Hepatocyte (in vitro differentiated cells): ENCODE measurements at regions not wholly inside any gene's neighbourhood (a gene's known extent, or its start where the extent isn't known, plus 50 kb on each side); places are given as distances from the start of the nearest gene placed in this dataset.

Experiments used
- DNase-seq: peaks from one replicate; pipeline ENCODE4 v3.0.0-alpha.2; 2016; ENCODE audit warnings: low spot score
- H2AFZ ChIP-seq: fragments of 200-600 bp; sonication (generic); 2 replicates; pipeline ENCODE4 v1.6.0; 2016; ENCODE audit warnings: antibody characterized with exemption, mild to moderate bottlenecking
- H3K27ac ChIP-seq: fragments of 200-600 bp; sonication (generic); 2 replicates; pipeline ENCODE4 v1.5.1; 2016; ENCODE audit warnings: mild to moderate bottlenecking
- H3K27me3 ChIP-seq: fragments of 200-600 bp; sonication (generic); 2 replicates; pipeline ENCODE4 v1.6.1; 2016
- H3K36me3 ChIP-seq: fragments of 200-600 bp; sonication (generic); replicated peaks from 2 replicates; pipeline ENCODE4 v1.5.1; 2016; ENCODE audit warnings: low read depth; ENCODE audit not compliant: insufficient read depth
- H3K4me1 ChIP-seq: fragments of 200-600 bp; sonication (generic); 2 replicates; pipeline ENCODE4 v1.5.1; 2016; ENCODE audit warnings: mild to moderate bottlenecking, moderate library complexity; ENCODE audit not compliant: insufficient read depth
- H3K4me2 ChIP-seq: fragments of 200-600 bp; sonication (generic); 2 replicates; pipeline ENCODE4 v1.6.0; 2016
- H3K4me3 ChIP-seq: fragments of 200-600 bp; sonication (generic); 2 replicates; pipeline ENCODE4 v1.5.1; 2016; ENCODE audit warnings: mild to moderate bottlenecking
- H3K79me2 ChIP-seq: fragments of 200-600 bp; sonication (generic); 2 replicates; pipeline ENCODE4 v1.6.0; 2017; ENCODE audit warnings: mild to moderate bottlenecking
- H3K9me2 ChIP-seq: fragments of 200-600 bp; sonication (generic); replicated peaks from 2 replicates; pipeline ENCODE4 v1.6.0; 2017; ENCODE audit warnings: mild to moderate bottlenecking; ENCODE audit not compliant: insufficient read depth
- H3K9me3 ChIP-seq: fragments of 200-600 bp; sonication (generic); 2 replicates; pipeline ENCODE4 v1.5.1; 2016; ENCODE audit warnings: low read depth, mild to moderate bottlenecking
- H4K20me1 ChIP-seq: fragments of 200-600 bp; sonication (generic); 2 replicates; pipeline ENCODE4 v1.6.0; 2016; ENCODE audit warnings: mild to moderate bottlenecking; ENCODE audit not compliant: insufficient read depth, poor library complexity, severe bottlenecking
- CTCF ChIP-seq: fragments of 200-600 bp; sonication (generic); IDR thresholded peaks from 2 replicates; pipeline ENCODE4 v1.5.1; 2016; ENCODE audit warnings: antibody characterized with exemption, mild to moderate bottlenecking; ENCODE audit not compliant: poor library complexity
- EZH2 ChIP-seq: fragments of 200-600 bp; sonication (generic); IDR thresholded peaks from 2 replicates; pipeline ENCODE4 v1.6.1; 2016; ENCODE audit warnings: antibody characterized with exemption, mild to moderate bottlenecking, borderline replicate concordance
- EZH2phosphoT487 ChIP-seq: fragments of 200-600 bp; sonication (generic); IDR thresholded peaks from one replicate; pipeline ENCODE4 v1.6.1; 2018; ENCODE audit warnings: antibody characterized with exemption, mild to moderate bottlenecking, low read depth, moderate library complexity; ENCODE audit not compliant: unreplicated experiment, severe bottlenecking
- WGBS: methylation state at CpG from one replicate; pipeline ENCODE4 v1.1.6; 2016; ENCODE audit warnings: low lambda C conversion rate; ENCODE audit errors: missing lambda C conversion rate; 5-methylcytosine and 5-hydroxymethylcytosine counted together

GRCh38 chr13:79829880-79830279 lies 348.9 kb downstream of the NDFIP2 start:
- H3K4me1 ChIP-seq = peaks cover 10% of the 10 kb centered on the region
- no peaks in the 10 kb centered on the region for H3K36me3 ChIP-seq
- no peaks in the 10 kb centered on the region for H4K20me1 ChIP-seq
- no peaks in the 10 kb centered on the region for H3K79me2 ChIP-seq
- no peaks in the 10 kb centered on the region for H3K9me3 ChIP-seq
- no peak overlapping the region for H3K4me3 ChIP-seq
- DNase-seq = no peak
- no peak for TF ChIP-seq EZH2phosphoT487
- no peak for TF ChIP-seq EZH2
- TF ChIP-seq CTCF = no peak
- H3K9me2 ChIP-seq = no peaks in the 10 kb centered on the region
- H3K27ac ChIP-seq = no peak overlapping the region
- no peak overlapping the region for H2AFZ ChIP-seq
- H3K27me3 ChIP-seq = no peaks in the 10 kb centered on the region
- H3K4me2 ChIP-seq = no peak overlapping the region
- 84% methylated on average over 2 of the region's 2 CpGs for WGBS

GRCh38 chr13:79825959-79826358 lies 345.0 kb downstream of the NDFIP2 start:
- Histone ChIP-seq H3K4me3 (no peak overlapping the region), H3K9me3 (no peaks in the 10 kb centered on the region), H3K4me1 (no peaks in the 10 kb centered on the region), H3K27me3 (no peaks in the 10 kb centered on the region), H3K79me2 (no peaks in the 10 kb centered on the region), H3K4me2 (no peak overlapping the region), H3K36me3 (no peaks in the 10 kb centered on the region), H3K27ac (no peak overlapping the region), H3K9me2 (no peaks in the 10 kb centered on the region), H4K20me1 (no peaks in the 10 kb centered on the region), H2AFZ (no peak overlapping the region)
- no peak for DNase-seq
- TF ChIP-seq EZH2phosphoT487 = no peak
- TF ChIP-seq EZH2 = no peak
- no peak for TF ChIP-seq CTCF

- no peaks in the 10 kb centered on the region for H3K9me3 ChIP-seq
- H3K4me3 ChIP-seq = no peak overlapping the region
- no peak for TF ChIP-seq EZH2
- no peak for TF ChIP-seq EZH2phosphoT487
- TF ChIP-seq CTCF = no peak
- H2AFZ ChIP-seq = no peak overlapping the region
- no peak overlapping the region for H3K4me2 ChIP-seq
- WGBS = 73% methylated on average over 1 of the region's 1 CpG
- no peak overlapping the region for H3K27ac ChIP-seq
- H4K20me1 ChIP-seq = no peaks in the 10 kb centered on the region
- no peaks in the 10 kb centered on the region for H3K79me2 ChIP-seq
- no peaks in the 10 kb centered on the region for H3K27me3 ChIP-seq
- DNase-seq = no peak
- H3K4me1 ChIP-seq = peaks cover 11% of the 10 kb centered on the region
- H3K36me3 ChIP-seq = no peaks in the 10 kb centered on the region
- H3K9me2 ChIP-seq = no peaks in the 10 kb centered on the region
Observed at GRCh38 chr13:79815041-79815440, 334.1 kb downstream of the NDFIP2 start.
